ENCODE measurements at regions not wholly inside any gene's neighbourhood (a gene's known extent, or its start where the extent isn't known, plus 50 kb on each side); places are given as distances from the start of the nearest gene placed in this dataset.

- DNase-seq (ENCODE audit: low read depth in 2 of 2), result peak in 1 of 2 donors; percentile 43
Observed at GRCh38 chr14:49971156-49972130, 78.6 kb downstream of the ARF6 start.

GRCh38 chr14:49972131-49972671, 79.3 kb downstream of the ARF6 start:
- DNase-seq (ENCODE audit: low read depth in 2 of 2), result no peak

- peak in 1 of 2 donors; percentile 21 for DNase-seq (ENCODE audit: low read depth in 2 of 2)
Observed at GRCh38 chr14:49972823-49973222, 79.9 kb downstream of the ARF6 start.

- DNase-seq (ENCODE audit: low read depth in 2 of 2), result no peak
Observed at GRCh38 chr14:49975276-49975675, 82.4 kb downstream of the ARF6 start.

GRCh38 chr14:49975799-49976198, 82.9 kb downstream of the ARF6 start:
- no peak for DNase-seq (ENCODE audit: low read depth in 2 of 2)

GRCh38 chr14:49977126-49977841, 84.4 kb downstream of the ARF6 start:
- DNase-seq (ENCODE audit: low read depth in 2 of 2), result peak in 1 of 2 donors; percentile 28

- no peak for DNase-seq (ENCODE audit: low read depth in 2 of 2)
Observed at GRCh38 chr14:49980027-49980426, 87.1 kb downstream of the ARF6 start.

- DNase-seq (ENCODE audit: low read depth in 2 of 2), result no peak
Observed at GRCh38 chr14:49982082-49982481, 89.2 kb downstream of the ARF6 start.

- no peak for DNase-seq (ENCODE audit: low read depth in 2 of 2)
Observed at GRCh38 chr14:49982501-49982951, 89.6 kb downstream of the ARF6 start.

- DNase-seq (ENCODE audit: low read depth in 2 of 2), result no peak
Observed at GRCh38 chr14:49984424-49984823, 91.5 kb downstream of the ARF6 start.

- DNase-seq (ENCODE audit: low read depth in 2 of 2), result no peak
Observed at GRCh38 chr14:49986343-49987014, 93.6 kb downstream of the ARF6 start.

GRCh38 chr14:49988080-49988990, 95.5 kb downstream of the ARF6 start:
- DNase-seq (ENCODE audit: low read depth in 2 of 2), result no peak

GRCh38 chr14:49989966-49990365, 97.1 kb downstream of the ARF6 start:
- no peak for DNase-seq (ENCODE audit: low read depth in 2 of 2)

- no peak for DNase-seq (ENCODE audit: low read depth in 2 of 2)
Observed at GRCh38 chr14:49991491-49991890, 98.6 kb downstream of the ARF6 start.

GRCh38 chr14:49992036-49992435, 99.2 kb downstream of the ARF6 start:
- DNase-seq (ENCODE audit: low read depth in 2 of 2), result no peak

GRCh38 chr14:49992448-49992847, 99.6 kb downstream of the ARF6 start:
- no peak for DNase-seq (ENCODE audit: low read depth in 2 of 2)

GRCh38 chr14:49992901-49993339, 100.0 kb downstream of the ARF6 start:
- no peak for DNase-seq (ENCODE audit: low read depth in 2 of 2)

GRCh38 chr14:49993565-49993964, 100.7 kb downstream of the ARF6 start:
- DNase-seq (ENCODE audit: low read depth in 2 of 2), result no peak

- no peak for DNase-seq (ENCODE audit: low read depth in 2 of 2)
Observed at GRCh38 chr14:49994951-49995561, 102.2 kb downstream of the ARF6 start.

GRCh38 chr14:49997991-49998390, 105.1 kb downstream of the ARF6 start:
- DNase-seq (ENCODE audit: low read depth in 2 of 2), result no peak
